ENCODE measurements at regions not wholly inside any gene's neighbourhood (a gene's known extent, or its start where the extent isn't known, plus 50 kb on each side); places are given as distances from the start of the nearest gene placed in this dataset.

- H3K9me3 ChIP-seq: peaks cover 0 to 12% (median 0%) of the 10 kb centered on the region in 3 donors
- TF ChIP-seq POLR2A (IDR thresholded peaks at IDR 0.05) (no peak), EP300 (IDR thresholded peaks at IDR 0.05) (no peak), CTCF (IDR thresholded peaks at IDR 0.05) (no peak), POLR2AphosphoS5 (IDR thresholded peaks at IDR 0.05) (no peak)
- H3K36me3 ChIP-seq: no peaks in the 10 kb centered on the region
- H3K27me3 ChIP-seq: no peaks in the 10 kb centered on the region
- H3K4me1 ChIP-seq: no peaks in the 10 kb centered on the region
- no peak overlapping the region for H3K27ac ChIP-seq
- no peak for ATAC-seq
- WGBS, 2 donors (ENCODE audit: low coverage in 1 of 2): 67 to 74% methylated on average over 4 to 5 of the region's 5 CpGs
- no peak overlapping the region for H3K4me3 ChIP-seq
These were observed 256.9 kb upstream of the SESN3 start for GRCh38 chr11:95487938-95488337.

- no peaks in the 10 kb centered on the region for H3K4me1 ChIP-seq
These were observed 256.4 kb upstream of the SESN3 start for GRCh38 chr11:95487391-95487790.

GRCh38 chr11:95486979-95487378 is 256.0 kb upstream of the SESN3 start:
- Histone ChIP-seq H3K36me3 (no peaks in the 10 kb centered on the region), H3K27me3 (no peaks in the 10 kb centered on the region), H3K27ac (no peak overlapping the region), H3K4me3 (no peak overlapping the region), H3K4me1 (no peaks in the 10 kb centered on the region), H3K9me3 (peaks cover 0 to 9% (median 0%) of the 10 kb centered on the region in 3 donors)
- no peak for TF ChIP-seq CTCF (IDR thresholded peaks at IDR 0.05)
- no peak for TF ChIP-seq POLR2A (IDR thresholded peaks at IDR 0.05)
- TF ChIP-seq EP300 (IDR thresholded peaks at IDR 0.05): no peak
- TF ChIP-seq POLR2AphosphoS5 (IDR thresholded peaks at IDR 0.05): no peak
- no peak for ATAC-seq
- WGBS, 2 donors (ENCODE audit: low coverage in 1 of 2): 92 to 99% methylated on average over 7 to 8 of the region's 9 CpGs

More at GRCh38 chr11:95487391-95487790, 256.4 kb upstream of the SESN3 start:
- TF ChIP-seq EP300 (IDR thresholded peaks at IDR 0.05): no peak
- H3K4me3 ChIP-seq: no peak overlapping the region
- no peak for ATAC-seq
- H3K27ac ChIP-seq: no peak overlapping the region
- H3K27me3 ChIP-seq: no peaks in the 10 kb centered on the region
- peaks cover 0 to 10% (median 0%) of the 10 kb centered on the region in 3 donors for H3K9me3 ChIP-seq
- 23 to 67% methylated on average over 2 of the region's 2 CpGs for WGBS, 2 donors (ENCODE audit: low coverage in 1 of 2)
- no peaks in the 10 kb centered on the region for H3K36me3 ChIP-seq

- Histone ChIP-seq H3K9me3 (peaks cover 0 to 9% (median 0%) of the 10 kb centered on the region in 3 donors), H3K36me3 (no peaks in the 10 kb centered on the region), H3K27ac (no peak overlapping the region), H3K27me3 (no peaks in the 10 kb centered on the region), H3K4me1 (no peaks in the 10 kb centered on the region), H3K4me3 (no peak overlapping the region)
- ATAC-seq: no peak
- no peak for TF ChIP-seq POLR2AphosphoS5 (IDR thresholded peaks at IDR 0.05)
- WGBS, 2 donors (ENCODE audit: low coverage in 1 of 2): 100% methylated on average over 1 to 2 of the region's 2 CpGs
These were observed 255.5 kb upstream of the SESN3 start for GRCh38 chr11:95486466-95486865.

- Histone ChIP-seq H3K9me3 (no peaks in the 10 kb centered on the region), H3K27ac (no peak overlapping the region), H3K4me3 (no peak overlapping the region), H3K4me1 (no peaks in the 10 kb centered on the region), H3K27me3 (no peaks in the 10 kb centered on the region), H3K36me3 (no peaks in the 10 kb centered on the region)
- WGBS, 2 donors (ENCODE audit: low coverage in 1 of 2): 60 to 95% methylated on average over 2 of the region's 2 CpGs
- TF ChIP-seq POLR2A (IDR thresholded peaks at IDR 0.05): no peak
- TF ChIP-seq CTCF (IDR thresholded peaks at IDR 0.05): no peak
- no peak for TF ChIP-seq EP300 (IDR thresholded peaks at IDR 0.05)
- TF ChIP-seq POLR2AphosphoS5 (IDR thresholded peaks at IDR 0.05): no peak
- no peak for ATAC-seq
These were observed 254.3 kb upstream of the SESN3 start for GRCh38 chr11:95485115-95485900.

GRCh38 chr11:95483339-95483738 is 252.3 kb upstream of the SESN3 start:
- ATAC-seq: no peak
- Histone ChIP-seq H3K36me3 (no peaks in the 10 kb centered on the region), H3K27ac (no peak overlapping the region), H3K4me1 (no peaks in the 10 kb centered on the region), H3K4me3 (no peak overlapping the region), H3K9me3 (no peaks in the 10 kb centered on the region), H3K27me3 (no peaks in the 10 kb centered on the region)
- TF ChIP-seq EP300 (IDR thresholded peaks at IDR 0.05): no peak
- TF ChIP-seq POLR2A (IDR thresholded peaks at IDR 0.05): no peak
- TF ChIP-seq CTCF (IDR thresholded peaks at IDR 0.05): no peak
- TF ChIP-seq POLR2AphosphoS5 (IDR thresholded peaks at IDR 0.05): no peak
- WGBS, 2 donors (ENCODE audit: low coverage in 1 of 2): 86% methylated on average over 2 of the region's 4 CpGs; no CpG with 5 or more reads in 1 of the 2 donors
